ENCODE measurements at regions not wholly inside any gene's neighbourhood (a gene's known extent, or its start where the extent isn't known, plus 50 kb on each side); places are given as distances from the start of the nearest gene placed in this dataset.

- DNase-seq (ENCODE audit: insufficient read length, low spot score, missing footprints) = peak; percentile 4
- no peak overlapping the region for H2AFZ ChIP-seq (ENCODE audit: low read length)
Measured at GRCh38 chr11:37710031-37710430, 1112.0 kb upstream of the RAG2 start.

DNA sequence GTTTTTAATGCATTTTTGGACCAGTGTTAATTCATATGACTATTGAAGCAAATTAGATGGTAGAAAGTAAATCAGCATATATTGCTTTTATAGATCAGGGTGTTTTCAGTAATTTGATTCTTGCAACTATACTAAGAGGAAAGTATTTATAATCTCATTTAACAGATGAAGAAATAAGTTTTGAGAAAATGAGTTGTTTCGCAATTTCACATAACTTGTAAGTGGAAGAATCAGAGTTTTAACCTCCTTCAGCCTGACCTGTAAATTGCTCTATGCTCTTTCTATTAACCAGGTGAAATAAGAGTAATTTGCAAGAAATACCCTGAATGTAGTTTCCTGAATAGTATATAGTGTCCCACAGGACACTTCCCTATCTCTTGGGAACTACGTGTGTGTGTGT is 1106.8 kb upstream of the RAG2 start:
- Histone ChIP-seq H2AFZ (ENCODE audit: low read length) (no peak overlapping the region), H3K4me3 (ENCODE audit: insufficient read depth, low read length) (no peak overlapping the region), H3K4me1 (ENCODE audit: insufficient read depth, low read length) (no peaks in the 10 kb centered on the region), H3K9me3 (ENCODE audit: low read depth, low read length) (no peaks in the 10 kb centered on the region), H3K79me2 (ENCODE audit: insufficient read depth, low read length) (no peaks in the 10 kb centered on the region), H3K27ac (ENCODE audit: low read depth, low read length) (no peak overlapping the region), H3K36me3 (ENCODE audit: insufficient read depth, low read length) (no peaks in the 10 kb centered on the region), H3K4me2 (ENCODE audit: insufficient read depth, low read length) (no peak overlapping the region), H3K27me3 (ENCODE audit: insufficient read depth, low read length) (no peaks in the 10 kb centered on the region), H4K20me1 (ENCODE audit: insufficient read depth, low read length) (no peaks in the 10 kb centered on the region)
- no peak for TF ChIP-seq CTCF (IDR thresholded peaks at IDR 0.05; ENCODE audit: extremely low read depth, low read depth, low read length)
- no peak for DNase-seq (ENCODE audit: insufficient read length, low spot score, missing footprints)

More at GRCh38 chr11:37710031-37710430, 1112.0 kb upstream of the RAG2 start:
- TF ChIP-seq CTCF (IDR thresholded peaks at IDR 0.05; ENCODE audit: extremely low read depth, low read depth, low read length) = no peak
- Histone ChIP-seq H3K4me1 (ENCODE audit: insufficient read depth, low read length) (no peaks in the 10 kb centered on the region), H3K4me2 (ENCODE audit: insufficient read depth, low read length) (peak overlapping the region; percentile 38), H4K20me1 (ENCODE audit: insufficient read depth, low read length) (no peaks in the 10 kb centered on the region), H3K9me3 (ENCODE audit: low read depth, low read length) (no peaks in the 10 kb centered on the region), H3K27me3 (ENCODE audit: insufficient read depth, low read length) (no peaks in the 10 kb centered on the region), H3K4me3 (ENCODE audit: insufficient read depth, low read length) (no peak overlapping the region), H3K27ac (ENCODE audit: low read depth, low read length) (no peak overlapping the region), H3K36me3 (ENCODE audit: insufficient read depth, low read length) (no peaks in the 10 kb centered on the region), H3K79me2 (ENCODE audit: insufficient read depth, low read length) (no peaks in the 10 kb centered on the region)

DNA sequence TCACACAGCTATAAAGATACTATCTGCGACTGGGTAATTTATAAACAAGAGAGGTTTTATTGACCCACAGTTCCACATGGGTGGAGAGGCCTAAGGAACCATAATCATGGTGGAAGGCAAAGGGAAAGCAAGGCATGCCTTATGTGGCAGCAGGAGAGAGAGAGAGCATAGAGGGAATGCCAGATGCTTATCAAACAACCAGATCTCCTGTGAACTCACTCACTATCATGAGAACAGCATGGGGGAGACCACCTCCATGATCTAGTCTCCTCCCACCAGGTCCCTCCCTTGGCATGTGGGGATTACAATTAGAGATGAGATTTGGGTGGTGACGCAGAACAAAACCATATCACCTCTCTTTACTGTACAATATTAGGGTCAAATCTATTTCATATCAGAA is 1101.6 kb upstream of the RAG2 start:
- Histone ChIP-seq H3K4me2 (ENCODE audit: insufficient read depth, low read length) (no peak overlapping the region), H3K36me3 (ENCODE audit: insufficient read depth, low read length) (no peaks in the 10 kb centered on the region), H3K27me3 (ENCODE audit: insufficient read depth, low read length) (no peaks in the 10 kb centered on the region), H3K9me3 (ENCODE audit: low read depth, low read length) (no peaks in the 10 kb centered on the region), H3K79me2 (ENCODE audit: insufficient read depth, low read length) (no peaks in the 10 kb centered on the region), H3K4me1 (ENCODE audit: insufficient read depth, low read length) (no peaks in the 10 kb centered on the region), H3K27ac (ENCODE audit: low read depth, low read length) (no peak overlapping the region), H3K4me3 (ENCODE audit: insufficient read depth, low read length) (no peak overlapping the region), H2AFZ (ENCODE audit: low read length) (no peak overlapping the region), H4K20me1 (ENCODE audit: insufficient read depth, low read length) (no peaks in the 10 kb centered on the region)
- no peak for TF ChIP-seq CTCF (IDR thresholded peaks at IDR 0.05; ENCODE audit: extremely low read depth, low read depth, low read length)
- DNase-seq (ENCODE audit: insufficient read length, low spot score, missing footprints) = no peak

- Histone ChIP-seq H2AFZ (ENCODE audit: low read length) (no peak overlapping the region), H3K9me3 (ENCODE audit: low read depth, low read length) (no peaks in the 10 kb centered on the region), H3K4me1 (ENCODE audit: insufficient read depth, low read length) (no peaks in the 10 kb centered on the region), H3K4me2 (ENCODE audit: insufficient read depth, low read length) (no peak overlapping the region), H3K4me3 (ENCODE audit: insufficient read depth, low read length) (no peak overlapping the region), H3K27ac (ENCODE audit: low read depth, low read length) (no peak overlapping the region), H3K27me3 (ENCODE audit: insufficient read depth, low read length) (no peaks in the 10 kb centered on the region), H3K36me3 (ENCODE audit: insufficient read depth, low read length) (no peaks in the 10 kb centered on the region), H4K20me1 (ENCODE audit: insufficient read depth, low read length) (no peaks in the 10 kb centered on the region), H3K79me2 (ENCODE audit: insufficient read depth, low read length) (no peaks in the 10 kb centered on the region)
- TF ChIP-seq CTCF (IDR thresholded peaks at IDR 0.05; ENCODE audit: extremely low read depth, low read depth, low read length) = no peak
- no peak for DNase-seq (ENCODE audit: insufficient read length, low spot score, missing footprints)
Measured at GRCh38 chr11:37695283-37695682, 1097.2 kb upstream of the RAG2 start.

All from osteoblast (primary cell).